IMR-90 (cell line): ENCODE measurements at regions not wholly inside any gene's neighbourhood (a gene's known extent, or its start where the extent isn't known, plus 50 kb on each side); places are given as distances from the start of the nearest gene placed in this dataset.
A peak's percentile ranks its signal among the peaks of the same experiment; 100 is the strongest.

Experiments used
- ATAC-seq: fragments of 200-7000 bp; cut with Tn5 transposase; 2 replicates; pipeline ENCODE4 v1.9.1; 2020; ENCODE audit warnings: low read depth, mild to moderate bottlenecking, moderate library complexity
- BruUV-seq: library from RNA; stranded (reverse); fragments of 400-500 nt; replicated peaks from 2 replicates; lab custom pipeline; 2021; lab: Mats Ljungman, UMichigan
- CTCF ChIA-PET: fragments of 300-600 bp; formaldehyde crosslinking; extraction: SDS; loops from one replicate; lab custom pipeline; 2021; ENCODE audit warnings: antibody characterized with exemption; lab: Yijun Ruan, JAX
- POLR2A ChIA-PET: fragments of 300-600 bp; sonication (Branson Sonifier 250); formaldehyde crosslinking; loops from one replicate; lab custom pipeline; 2022; ENCODE audit warnings: antibody characterized with exemption; ENCODE audit not compliant: unreplicated experiment; lab: Charles Lee
- DNase-seq: peaks from one replicate; pipeline ENCODE4 v3.0.0; 2013
- H2AFZ ChIP-seq: replicated peaks from 2 replicates; pipeline ENCODE3; 2013; ENCODE audit warnings: low read length, mild to moderate bottlenecking; ENCODE audit not compliant: poor library complexity
- H2AK5ac ChIP-seq: 2 replicates; pipeline ENCODE4 v1.6.1; 2013; ENCODE audit warnings: low read depth, low read length, inconsistent platforms
- H2AK9ac ChIP-seq: replicated peaks from 2 replicates; pipeline ENCODE3; 2013; ENCODE audit warnings: mild to moderate bottlenecking, low read depth, low read length, moderate library complexity; ENCODE audit not compliant: poor library complexity
- H2BK120ac ChIP-seq: 2 replicates; pipeline ENCODE4 v1.6.1; 2013; ENCODE audit warnings: low read depth, low read length, inconsistent platforms
- H2BK15ac ChIP-seq: 3 replicates; pipeline ENCODE4 v1.6.1; 2013; ENCODE audit warnings: low read depth, low read length, inconsistent platforms
- H2BK20ac ChIP-seq: 2 replicates; pipeline ENCODE4 v1.6.1; 2013; ENCODE audit warnings: low read depth, mild to moderate bottlenecking, inconsistent platforms, low read length, moderate library complexity
- H2BK5ac ChIP-seq: 2 replicates; pipeline ENCODE4 v1.6.1; 2013; ENCODE audit warnings: mild to moderate bottlenecking, low read depth, low read length, inconsistent platforms; ENCODE audit not compliant: poor library complexity, severe bottlenecking
- H3K14ac ChIP-seq: replicated peaks from 2 replicates; pipeline ENCODE4 v1.6.1; 2013; ENCODE audit warnings: low read depth, low read length, inconsistent platforms
- H3K18ac ChIP-seq: 2 replicates; pipeline ENCODE4 v1.6.1; 2013; ENCODE audit warnings: low read depth, low read length, control low read depth
- H3K23ac ChIP-seq: 2 replicates; pipeline ENCODE4 v1.6.1; 2013; ENCODE audit warnings: low read depth, low read length, inconsistent platforms
- H3K27ac ChIP-seq: 2 replicates; pipeline ENCODE4 v1.5.1; 2013; ENCODE audit warnings: mild to moderate bottlenecking, control low read depth, low read length; ENCODE audit not compliant: insufficient read depth
- H3K27me3 ChIP-seq: 2 replicates; pipeline ENCODE4 v1.6.1; 2013; ENCODE audit warnings: low read length; ENCODE audit not compliant: control insufficient read depth, insufficient read depth
- H3K36me3 ChIP-seq: 2 replicates; pipeline ENCODE4 v1.6.1; 2013; ENCODE audit warnings: low read length, mixed read lengths; ENCODE audit not compliant: control insufficient read depth, insufficient read depth
- H3K4ac ChIP-seq: 2 replicates; pipeline ENCODE4 v1.6.1; 2013; ENCODE audit warnings: low read depth, low read length, inconsistent platforms
- H3K4me1 ChIP-seq: 2 replicates; pipeline ENCODE4 v1.6.1; 2013; ENCODE audit warnings: low read length, mixed read lengths; ENCODE audit not compliant: control insufficient read depth, insufficient read depth
- H3K4me2 ChIP-seq: 2 replicates; pipeline ENCODE4 v1.6.1; 2013; ENCODE audit warnings: low read depth, mild to moderate bottlenecking, control low read depth, low read length, moderate library complexity
- H3K4me3 ChIP-seq: 2 replicates; pipeline ENCODE4 v1.5.1; 2013; ENCODE audit warnings: low read depth, mild to moderate bottlenecking, control low read depth, low read length, moderate library complexity; ENCODE audit not compliant: insufficient read depth
- H3K56ac ChIP-seq: 2 replicates; pipeline ENCODE4 v1.6.1; 2013; ENCODE audit warnings: low read length, inconsistent platforms; ENCODE audit not compliant: insufficient read depth; ENCODE audit errors: extremely low read depth
- H3K79me1 ChIP-seq, 2 experiments: 2 replicates each; pipeline ENCODE4 v1.6.1; 2013; ENCODE audit warnings: low read length in 2 of 2, inconsistent platforms in 1 of 2, low read depth in 1 of 2
- H3K9ac ChIP-seq: 2 replicates; pipeline ENCODE4 v1.6.1; 2013; ENCODE audit warnings: low read depth, low read length, control low read depth
- H3K9me1 ChIP-seq: 2 replicates; pipeline ENCODE4 v1.6.1; 2013; ENCODE audit warnings: low read length, inconsistent platforms; ENCODE audit not compliant: insufficient read depth
- H3K9me3 ChIP-seq: 2 replicates; pipeline ENCODE4 v1.6.1; 2013; ENCODE audit warnings: low read length; ENCODE audit not compliant: control insufficient read depth, insufficient read depth
- H4K20me1 ChIP-seq: 2 replicates; pipeline ENCODE4 v1.6.1; 2013; ENCODE audit warnings: low read length, inconsistent platforms; ENCODE audit not compliant: insufficient read depth
- H4K5ac ChIP-seq: 2 replicates; pipeline ENCODE4 v1.6.1; 2013; ENCODE audit warnings: mild to moderate bottlenecking, low read depth, low read length, control low read depth
- H4K8ac ChIP-seq, 2 experiments: 2 replicates each; pipeline ENCODE4 v1.6.1; 2013; ENCODE audit warnings: low read depth in 2 of 2, low read length in 2 of 2, control low read depth in 1 of 2, inconsistent platforms in 1 of 2
- H4K91ac ChIP-seq: 2 replicates; pipeline ENCODE4 v1.6.1; 2013; ENCODE audit warnings: low read depth, low read length, inconsistent platforms; ENCODE audit not compliant: insufficient read depth
- BHLHE40 ChIP-seq: fragments of 150-350 bp; IDR thresholded peaks from 2 replicates; pipeline ENCODE4 v1.6.1; 2016; ENCODE audit warnings: mild to moderate bottlenecking, low read depth, low read length
- CHD1 ChIP-seq: IDR thresholded peaks from 2 replicates; pipeline ENCODE4 v1.6.1; 2012; ENCODE audit warnings: low read depth, low read length, improper control_type of control experiment
- CTCF ChIP-seq: conservative IDR thresholded peaks from 2 replicates; pipeline ENCODE4 v1.5.1; 2012; ENCODE audit warnings: mild to moderate bottlenecking, low read depth, low read length, improper control_type of control experiment
- ELK1 ChIP-seq: fragments of 150-350 bp; IDR thresholded peaks from 2 replicates; pipeline ENCODE4 v1.6.1; 2016; ENCODE audit warnings: low read depth, mild to moderate bottlenecking, low read length, moderate library complexity, borderline replicate concordance
- FOS ChIP-seq: fragments of 150-350 bp; IDR thresholded peaks from 2 replicates; pipeline ENCODE4 v1.6.1; 2016; ENCODE audit warnings: low read depth, low read length
- MAFK ChIP-seq: IDR thresholded peaks from 2 replicates; pipeline ENCODE4 v1.6.1; 2012; ENCODE audit warnings: low read depth, low read length, improper control_type of control experiment
- MAZ ChIP-seq: IDR thresholded peaks from 2 replicates; pipeline ENCODE4 v1.6.1; 2012; ENCODE audit warnings: low read depth, mild to moderate bottlenecking, low read length, improper control_type of control experiment, moderate library complexity, borderline replicate concordance
- MXI1 ChIP-seq: IDR thresholded peaks from 2 replicates; pipeline ENCODE4 v1.6.1; 2012; ENCODE audit warnings: low read depth, mild to moderate bottlenecking, low read length, moderate library complexity, borderline replicate concordance
- POLR2A ChIP-seq: IDR thresholded peaks from 2 replicates; pipeline ENCODE4 v1.6.1; 2012; ENCODE audit warnings: mild to moderate bottlenecking, low read depth, low read length
- RCOR1 ChIP-seq: IDR thresholded peaks from 2 replicates; pipeline ENCODE4 v1.6.1; 2012; ENCODE audit warnings: mild to moderate bottlenecking, low read length, improper control_type of control experiment; ENCODE audit not compliant: insufficient replicate concordance
- RFX5 ChIP-seq: IDR thresholded peaks from 2 replicates; pipeline ENCODE4 v1.8.0; 2012; ENCODE audit warnings: low read depth, mild to moderate bottlenecking, low read length, moderate library complexity
- SMC3 ChIP-seq: fragments of 150-350 bp; IDR thresholded peaks from 2 replicates; pipeline ENCODE4 v1.6.1; 2016; ENCODE audit warnings: low read depth, mild to moderate bottlenecking, antibody characterized with exemption, low read length, moderate library complexity
- USF2 ChIP-seq: fragments of 150-350 bp; IDR thresholded peaks from 2 replicates; pipeline ENCODE4 v1.6.1; 2017; ENCODE audit warnings: mild to moderate bottlenecking, antibody characterized with exemption, low read length, low read depth
- WGBS, 2 experiments: methylation state at CpG; one replicate each; pipeline versions ENCODE4 v1.1.5 to v1.1.7; 2013; ENCODE audit warnings: missing lambda C conversion rate in 2 of 2; ENCODE audit not compliant: insufficient read length in 1 of 2; ENCODE audit errors: extremely low coverage in 2 of 2; 5-methylcytosine and 5-hydroxymethylcytosine counted together
- dilution Hi-C: fragments of 300-500 bp; cut with HindIII; formaldehyde crosslinking; loops from one replicate; pipeline ENCODE4 v1.14.3; 2018; ENCODE audit warnings: low sequenced_read_pairs; ENCODE audit not compliant: unreplicated experiment
- in situ Hi-C: fragments of 300-500 bp; cut with MboI; formaldehyde crosslinking; loops from 3 replicates; pipeline ENCODE4 v1.14.3; 2019; ENCODE audit warnings: low sequenced_read_pairs, inconsistent platforms, mixed read lengths
- intact Hi-C: fragments of 100-400 bp; cut with micrococcal nuclease; formaldehyde crosslinking; loops from 2 replicates; pipeline ENCODE4 v1.10.0; 2022

- CTCF ChIA-PET = no interaction called here
- no peak overlapping the region for H4K5ac ChIP-seq
- H2AK5ac ChIP-seq = no peak overlapping the region
- no peak overlapping the region for H3K9ac ChIP-seq
- H3K56ac ChIP-seq = no peak overlapping the region
- no peak overlapping the region for H3K4me2 ChIP-seq
- no peaks in the 10 kb centered on the region for H3K27me3 ChIP-seq
- no CpG with 5 or more reads among the region's 2 CpGs for WGBS, 2 experiments
- peaks cover 0 to under 1% of the 10 kb centered on the region in 2 experiments; a peak in 1 of 4 replicates for H3K79me1 ChIP-seq
- no peaks in the 10 kb centered on the region for H3K9me3 ChIP-seq
- dilution Hi-C loops (no loop called here), intact Hi-C loops (no loop called here), in situ Hi-C loops (no loop called here)
- no peak overlapping the region for H2BK120ac ChIP-seq
- no peak overlapping the region for H3K18ac ChIP-seq
- H3K4ac ChIP-seq = no peak overlapping the region
- no TSS peak for BruUV-seq
- no peak overlapping the region for H2AFZ ChIP-seq
- peak; percentile 14; the same call in 1 of the 2 replicates for ATAC-seq
- no peaks in the 10 kb centered on the region for H4K20me1 ChIP-seq
- TF ChIP-seq SMC3 = no peak
- TF ChIP-seq POLR2A = no peak
- TF ChIP-seq ELK1 = no peak
- no peak for TF ChIP-seq CTCF
- TF ChIP-seq FOS = no peak
- no peak for TF ChIP-seq MXI1
- no peak for TF ChIP-seq RCOR1
- TF ChIP-seq CHD1 = no peak
- no peak for TF ChIP-seq MAZ
- no peak for TF ChIP-seq BHLHE40
- no peak for TF ChIP-seq USF2
- TF ChIP-seq MAFK = no peak
- no peak for TF ChIP-seq RFX5
- no peaks in the 10 kb centered on the region for H3K9me1 ChIP-seq
- no peaks in the 10 kb centered on the region for H3K36me3 ChIP-seq
- peaks cover under 1% of the 10 kb centered on the region; the same call in 1 of the 2 replicates for H3K4me1 ChIP-seq
- no peak overlapping the region for H4K8ac ChIP-seq
- H3K14ac ChIP-seq = no peak overlapping the region
- no peak overlapping the region for H4K91ac ChIP-seq
- H3K23ac ChIP-seq = no peak overlapping the region
- no peak overlapping the region for H2BK20ac ChIP-seq
- peak overlapping the region; percentile 17 for H2BK5ac ChIP-seq
- H2AK9ac ChIP-seq = no peak overlapping the region
- POLR2A ChIA-PET = no interaction called here
- H3K27ac ChIP-seq = no peak overlapping the region
- H3K4me3 ChIP-seq = no peak overlapping the region
- no peak overlapping the region for H2BK15ac ChIP-seq
- DNase-seq = no peak
Observed at GRCh38 chr4:176845636-176846035, 52.9 kb upstream of the VEGFC start.
